Smooth muscle cell (in vitro differentiated cells): ENCODE measurements at regions not wholly inside any gene's neighbourhood (a gene's known extent, or its start where the extent isn't known, plus 50 kb on each side); places are given as distances from the start of the nearest gene placed in this dataset.

ENCODE experiments used
- DNase-seq: peaks from one replicate; lab custom pipeline; 2025; ENCODE audit not compliant: unreplicated experiment; lab: John Stamatoyannopoulos, UW
- H2AFZ ChIP-seq: fragments of 200-600 bp; sonication (generic); 2 replicates; pipeline ENCODE4 v1.6.0; 2016; ENCODE audit warnings: antibody characterized with exemption, low read depth, mild to moderate bottlenecking
- H3F3A ChIP-seq: fragments of 200-600 bp; sonication (generic); 2 replicates; pipeline ENCODE4 v1.6.0; 2017; ENCODE audit warnings: antibody characterized with exemption, low read depth
- H3K27ac ChIP-seq: fragments of 200-600 bp; sonication (generic); 2 replicates; pipeline ENCODE4 v1.5.1; 2016; ENCODE audit warnings: low read depth, mild to moderate bottlenecking
- H3K27me3 ChIP-seq: fragments of 200-600 bp; sonication (generic); 2 replicates; pipeline ENCODE4 v1.6.1; 2016; ENCODE audit warnings: low read depth, mild to moderate bottlenecking
- H3K36me3 ChIP-seq: fragments of 200-600 bp; sonication (generic); 2 replicates; pipeline ENCODE4 v1.5.1; 2016; ENCODE audit warnings: low read depth
- H3K4me1 ChIP-seq: fragments of 200-600 bp; sonication (generic); 2 replicates; pipeline ENCODE4 v1.5.1; 2016; ENCODE audit warnings: low read depth
- H3K4me2 ChIP-seq: fragments of 200-600 bp; sonication (generic); 2 replicates; pipeline ENCODE4 v1.6.0; 2016; ENCODE audit warnings: mild to moderate bottlenecking
- H3K4me3 ChIP-seq: fragments of 200-600 bp; sonication (generic); 2 replicates; pipeline ENCODE4 v1.5.1; 2016; ENCODE audit warnings: mild to moderate bottlenecking
- H3K79me2 ChIP-seq: fragments of 200-600 bp; sonication (generic); 2 replicates; pipeline ENCODE4 v1.6.0; 2016; ENCODE audit warnings: low read depth, mild to moderate bottlenecking
- H3K9ac ChIP-seq: fragments of 200-600 bp; sonication (generic); 2 replicates; pipeline ENCODE4 v1.6.0; 2016; ENCODE audit warnings: low read depth
- H3K9me3 ChIP-seq: fragments of 200-600 bp; sonication (generic); replicated peaks from 2 replicates; pipeline ENCODE4 v1.5.1; 2016; ENCODE audit warnings: low read depth
- H4K20me1 ChIP-seq: fragments of 200-600 bp; sonication (generic); 2 replicates; pipeline ENCODE4 v1.6.0; 2016; ENCODE audit warnings: low read depth
- WGBS: methylation state at CpG from one replicate; pipeline ENCODE4 v1.1.7; 2016; ENCODE audit warnings: low lambda C conversion rate; 5-methylcytosine and 5-hydroxymethylcytosine counted together
- TF ChIP-seq, protein P1 (sequence below): fragments of 200-600 bp; sonication (generic); IDR thresholded peaks from 2 replicates; pipeline ENCODE4 v1.5.1; 2017; ENCODE audit warnings: borderline replicate concordance, mild to moderate bottlenecking, antibody characterized with exemption; ENCODE audit not compliant: insufficient read depth, poor library complexity, severe bottlenecking

DNA sequence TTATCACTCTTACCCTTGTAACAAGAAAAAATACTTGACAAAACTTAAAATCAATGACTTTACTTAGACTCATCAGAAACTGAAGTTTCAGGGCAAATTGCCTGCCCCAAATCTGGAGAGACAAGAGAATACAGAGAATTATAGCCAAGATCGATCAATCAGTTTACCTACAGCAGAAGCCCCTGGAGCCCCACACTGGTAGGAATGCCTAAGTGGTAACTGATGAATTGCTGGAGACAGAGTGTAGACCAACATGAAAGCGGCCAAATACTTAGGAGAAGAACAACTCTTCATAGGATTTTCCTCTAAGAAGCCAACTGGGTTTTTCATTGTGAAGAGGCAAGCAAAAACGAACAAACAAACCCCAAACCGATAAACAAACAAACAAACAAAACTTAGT lies 1430.0 kb downstream of the EFNB2 start:
- no peak for DNase-seq
- no peaks in the 10 kb centered on the region for H3K36me3 ChIP-seq
- TF ChIP-seq, protein P1, sequence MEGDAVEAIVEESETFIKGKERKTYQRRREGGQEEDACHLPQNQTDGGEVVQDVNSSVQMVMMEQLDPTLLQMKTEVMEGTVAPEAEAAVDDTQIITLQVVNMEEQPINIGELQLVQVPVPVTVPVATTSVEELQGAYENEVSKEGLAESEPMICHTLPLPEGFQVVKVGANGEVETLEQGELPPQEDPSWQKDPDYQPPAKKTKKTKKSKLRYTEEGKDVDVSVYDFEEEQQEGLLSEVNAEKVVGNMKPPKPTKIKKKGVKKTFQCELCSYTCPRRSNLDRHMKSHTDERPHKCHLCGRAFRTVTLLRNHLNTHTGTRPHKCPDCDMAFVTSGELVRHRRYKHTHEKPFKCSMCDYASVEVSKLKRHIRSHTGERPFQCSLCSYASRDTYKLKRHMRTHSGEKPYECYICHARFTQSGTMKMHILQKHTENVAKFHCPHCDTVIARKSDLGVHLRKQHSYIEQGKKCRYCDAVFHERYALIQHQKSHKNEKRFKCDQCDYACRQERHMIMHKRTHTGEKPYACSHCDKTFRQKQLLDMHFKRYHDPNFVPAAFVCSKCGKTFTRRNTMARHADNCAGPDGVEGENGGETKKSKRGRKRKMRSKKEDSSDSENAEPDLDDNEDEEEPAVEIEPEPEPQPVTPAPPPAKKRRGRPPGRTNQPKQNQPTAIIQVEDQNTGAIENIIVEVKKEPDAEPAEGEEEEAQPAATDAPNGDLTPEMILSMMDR = no peak
- no peak overlapping the region for H2AFZ ChIP-seq
- no peaks in the 10 kb centered on the region for H4K20me1 ChIP-seq
- no peak overlapping the region for H3K9ac ChIP-seq
- H3K4me1 ChIP-seq = no peaks in the 10 kb centered on the region
- 92% methylated on average over 4 of the region's 4 CpGs for WGBS
- H3F3A ChIP-seq = no peaks in the 10 kb centered on the region
- H3K4me2 ChIP-seq = no peak overlapping the region
- no peaks in the 10 kb centered on the region for H3K79me2 ChIP-seq
- no peak overlapping the region for H3K4me3 ChIP-seq
- no peak overlapping the region for H3K27ac ChIP-seq
- no peaks in the 10 kb centered on the region for H3K9me3 ChIP-seq
- H3K27me3 ChIP-seq = no peaks in the 10 kb centered on the region

DNA sequence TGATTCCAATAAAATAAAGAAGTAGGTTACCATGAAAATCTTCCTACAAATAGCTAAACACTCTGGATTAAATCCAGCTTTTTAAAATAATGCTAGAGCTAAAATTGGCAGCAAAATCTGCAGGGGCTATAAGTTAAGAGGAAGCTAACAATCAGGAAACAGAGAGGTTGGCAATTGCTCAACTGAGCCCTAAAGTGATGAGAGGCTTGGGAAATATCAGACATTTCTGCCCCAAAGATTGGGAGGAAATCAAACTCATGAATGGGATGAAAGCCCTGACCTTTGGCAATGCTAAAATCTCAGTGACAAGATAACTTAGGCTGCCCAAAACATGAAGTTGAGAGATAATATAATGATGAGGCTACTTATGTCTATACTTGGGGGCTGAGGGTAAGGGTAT lies 1437.9 kb downstream of the EFNB2 start:
- H3K27ac ChIP-seq = no peak overlapping the region
- H3K9ac ChIP-seq = no peak overlapping the region
- no peaks in the 10 kb centered on the region for H3K27me3 ChIP-seq
- TF ChIP-seq, protein P1 = no peak
- H3K4me1 ChIP-seq = no peaks in the 10 kb centered on the region
- no peak overlapping the region for H2AFZ ChIP-seq
- no peaks in the 10 kb centered on the region for H3K36me3 ChIP-seq
- H3K4me2 ChIP-seq = no peak overlapping the region
- no peak for DNase-seq
- H3K4me3 ChIP-seq = no peak overlapping the region
- no peaks in the 10 kb centered on the region for H4K20me1 ChIP-seq
- no peaks in the 10 kb centered on the region for H3K9me3 ChIP-seq
- no peaks in the 10 kb centered on the region for H3K79me2 ChIP-seq
- no peaks in the 10 kb centered on the region for H3F3A ChIP-seq

DNA sequence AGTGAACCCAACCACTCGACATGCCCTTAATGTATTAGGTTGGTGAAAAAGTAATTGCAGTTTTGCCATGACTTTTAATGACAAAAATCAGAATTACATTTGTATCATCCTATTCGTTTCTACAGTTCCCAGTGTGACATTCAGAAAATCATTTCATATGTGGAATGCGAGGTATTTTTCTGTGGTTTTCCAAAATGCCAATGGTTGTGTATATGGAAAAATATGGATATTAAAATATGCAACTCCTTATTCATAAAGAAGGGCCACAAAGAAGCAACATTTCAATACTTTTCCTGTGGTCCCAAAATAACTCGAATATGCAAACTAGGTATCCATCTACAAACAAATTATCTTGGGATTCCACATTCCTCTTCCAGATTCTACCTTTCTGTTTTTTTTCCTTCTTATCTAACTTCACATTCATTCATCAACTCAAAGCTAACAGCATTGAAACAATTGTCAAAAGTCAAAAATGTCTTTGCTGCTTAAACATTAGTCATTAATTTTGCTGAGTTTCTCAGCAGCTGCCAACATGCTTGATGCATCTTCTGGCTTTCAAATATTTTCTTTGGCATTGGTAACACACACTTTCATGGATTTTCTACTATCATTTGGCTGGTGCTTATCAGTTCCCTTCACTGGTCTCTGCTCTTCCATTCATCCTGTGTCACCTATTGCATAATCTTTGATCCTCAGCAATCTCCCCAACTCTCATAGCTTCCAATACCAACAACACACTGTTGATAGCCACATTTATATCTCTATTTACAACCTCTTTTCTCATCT lies 1445.4 kb downstream of the EFNB2 start:
- DNase-seq = no peak
- no peak overlapping the region for H3K4me2 ChIP-seq
- H3K4me3 ChIP-seq = no peak overlapping the region
- no peaks in the 10 kb centered on the region for H3K79me2 ChIP-seq
- no peaks in the 10 kb centered on the region for H3K27me3 ChIP-seq
- no peaks in the 10 kb centered on the region for H3K9me3 ChIP-seq
- no peaks in the 10 kb centered on the region for H3K4me1 ChIP-seq
- H3K9ac ChIP-seq = no peak overlapping the region
- no peaks in the 10 kb centered on the region for H3K36me3 ChIP-seq
- H2AFZ ChIP-seq = no peak overlapping the region
- TF ChIP-seq, protein P1 = no peak
- H3K27ac ChIP-seq = no peak overlapping the region
- no peaks in the 10 kb centered on the region for H3F3A ChIP-seq
- 65% methylated on average over 4 of the region's 4 CpGs for WGBS
- no peaks in the 10 kb centered on the region for H4K20me1 ChIP-seq

DNA sequence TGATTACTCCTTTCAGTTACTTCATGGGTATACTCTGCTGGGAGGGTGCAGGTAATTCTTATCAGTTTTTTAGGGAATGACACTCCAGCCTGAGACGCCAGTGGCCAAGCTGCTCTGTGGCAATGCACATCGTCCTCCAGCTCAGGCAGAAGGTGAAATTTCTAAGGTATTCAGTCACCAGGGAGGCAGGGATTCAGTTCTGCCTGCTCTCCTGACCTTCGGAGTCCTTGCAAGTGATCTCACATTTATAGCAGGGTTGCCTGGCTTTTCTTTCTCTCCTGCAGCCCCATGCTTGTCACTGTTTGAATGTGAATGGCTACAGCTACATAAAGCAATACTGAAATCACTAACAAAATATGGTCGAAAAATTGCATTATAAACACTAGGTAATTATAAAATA lies 1447.5 kb downstream of the EFNB2 start:
- no peaks in the 10 kb centered on the region for H4K20me1 ChIP-seq
- H3K79me2 ChIP-seq = no peaks in the 10 kb centered on the region
- H3K9me3 ChIP-seq = no peaks in the 10 kb centered on the region
- TF ChIP-seq, protein P1 = no peak
- DNase-seq = no peak
- no peaks in the 10 kb centered on the region for H3K27me3 ChIP-seq
- H3K4me1 ChIP-seq = no peaks in the 10 kb centered on the region
- H3F3A ChIP-seq = no peaks in the 10 kb centered on the region
- WGBS = 50% methylated on average over 4 of the region's 4 CpGs
- H3K4me3 ChIP-seq = no peak overlapping the region
- H3K36me3 ChIP-seq = no peaks in the 10 kb centered on the region
- no peak overlapping the region for H2AFZ ChIP-seq
- H3K9ac ChIP-seq = no peak overlapping the region
- H3K27ac ChIP-seq = no peak overlapping the region
- H3K4me2 ChIP-seq = no peak overlapping the region
